Loucy (cell line): ENCODE measurements at regions not wholly inside any gene's neighbourhood (a gene's known extent, or its start where the extent isn't known, plus 50 kb on each side); places are given as distances from the start of the nearest gene placed in this dataset.

Experiments
- H2AFZ ChIP-seq: fragments of 200-600 bp; sonication (generic); 2 replicates; pipeline ENCODE4 v1.6.0; 2016; ENCODE audit warnings: antibody characterized with exemption, mild to moderate bottlenecking, low read length, moderate library complexity
- H3F3A ChIP-seq: fragments of 200-600 bp; 2 replicates; pipeline ENCODE4 v1.6.0; 2016; ENCODE audit warnings: antibody characterized with exemption, low read depth, mild to moderate bottlenecking
- H3K27me3 ChIP-seq: fragments of 200-600 bp; sonication (generic); 2 replicates; pipeline ENCODE4 v1.6.1; 2014; ENCODE audit warnings: low read length, mild to moderate bottlenecking; ENCODE audit not compliant: insufficient read depth, poor library complexity, severe bottlenecking
- H3K36me3 ChIP-seq: fragments of 200-600 bp; sonication (generic); 2 replicates; pipeline ENCODE4 v1.6.1; 2016; ENCODE audit warnings: low read length; ENCODE audit not compliant: insufficient read depth
- H3K4me1 ChIP-seq: fragments of 200-600 bp; sonication (generic); 2 replicates; pipeline ENCODE4 v1.5.1; 2014; ENCODE audit warnings: low read length, mild to moderate bottlenecking; ENCODE audit not compliant: insufficient read depth, poor library complexity, severe bottlenecking
- H3K4me2 ChIP-seq: fragments of 200-600 bp; sonication (generic); 2 replicates; pipeline ENCODE4 v1.6.0; 2014; ENCODE audit warnings: antibody characterized with exemption, low read length, low read depth, mild to moderate bottlenecking; ENCODE audit not compliant: poor library complexity, severe bottlenecking
- H3K4me3 ChIP-seq: fragments of 200-600 bp; sonication (generic); 2 replicates; pipeline ENCODE4 v1.5.1; 2014; ENCODE audit warnings: low read length, mild to moderate bottlenecking, mixed read lengths; ENCODE audit not compliant: poor library complexity, severe bottlenecking
- H3K79me2 ChIP-seq: fragments of 200-600 bp; sonication (generic); 2 replicates; pipeline ENCODE4 v1.6.1; 2014; ENCODE audit warnings: low read length; ENCODE audit not compliant: insufficient read depth
- H3K9ac ChIP-seq: fragments of 200-600 bp; sonication (generic); 2 replicates; pipeline ENCODE4 v1.6.0; 2014; ENCODE audit warnings: mild to moderate bottlenecking, low read depth, low read length, moderate library complexity; ENCODE audit not compliant: poor library complexity, severe bottlenecking
- H3K9me2 ChIP-seq: fragments of 200-600 bp; sonication (generic); replicated peaks from 2 replicates; pipeline ENCODE4 v1.6.1; 2016; ENCODE audit warnings: low read depth, low read length, mixed read lengths
- H3K9me3 ChIP-seq: fragments of 200-600 bp; sonication (generic); 2 replicates; pipeline ENCODE4 v1.6.1; 2014; ENCODE audit warnings: mild to moderate bottlenecking, antibody characterized with exemption, low read length, low read depth; ENCODE audit not compliant: insufficient read depth
- H4K20me1 ChIP-seq: fragments of 200-600 bp; sonication (generic); 2 replicates; pipeline ENCODE4 v1.6.0; 2014; ENCODE audit warnings: antibody characterized with exemption, low read length, mild to moderate bottlenecking; ENCODE audit not compliant: insufficient read depth, poor library complexity, severe bottlenecking
- EZH2phosphoT487 ChIP-seq: fragments of 200-600 bp; IDR thresholded peaks from 2 replicates; pipeline ENCODE4 v1.6.1; 2018; ENCODE audit warnings: antibody characterized with exemption, mild to moderate bottlenecking, moderate library complexity, borderline replicate concordance
- TF ChIP-seq, protein P1 (sequence below): fragments of 200-600 bp; sonication (generic); conservative IDR thresholded peaks from 2 replicates; pipeline ENCODE4 v1.5.1; 2014; ENCODE audit warnings: mild to moderate bottlenecking, antibody characterized with exemption, low read length

DNA sequence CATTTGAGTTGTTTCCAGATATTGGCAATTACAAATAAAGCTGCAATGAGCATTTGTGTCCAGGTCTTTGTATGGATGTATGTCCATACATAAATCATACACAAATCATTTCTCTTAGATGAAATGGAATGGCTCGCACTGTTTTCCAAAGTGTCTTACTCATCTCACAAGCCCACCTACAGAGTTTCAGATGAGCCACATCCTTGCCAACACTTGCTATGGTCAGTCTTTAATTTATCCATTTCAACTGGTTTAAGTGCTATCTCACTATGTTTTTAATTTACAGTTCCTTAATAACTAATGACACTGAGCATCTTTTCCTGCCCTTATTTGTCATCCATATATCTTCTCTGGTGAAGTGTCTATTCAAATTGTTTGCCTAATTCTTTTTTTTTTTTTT lies 132.9 kb upstream of the DIO3 start:
- Histone ChIP-seq H3K9ac (no peak overlapping the region), H3K36me3 (no peaks in the 10 kb centered on the region), H2AFZ (no peak overlapping the region), H3K9me2 (no peaks in the 10 kb centered on the region), H4K20me1 (no peaks in the 10 kb centered on the region), H3K79me2 (no peaks in the 10 kb centered on the region), H3K4me3 (no peak overlapping the region), H3K27me3 (no peaks in the 10 kb centered on the region), H3K4me1 (no peaks in the 10 kb centered on the region), H3F3A (no peaks in the 10 kb centered on the region), H3K4me2 (no peak overlapping the region), H3K9me3 (no peaks in the 10 kb centered on the region)
- TF ChIP-seq, protein P1, sequence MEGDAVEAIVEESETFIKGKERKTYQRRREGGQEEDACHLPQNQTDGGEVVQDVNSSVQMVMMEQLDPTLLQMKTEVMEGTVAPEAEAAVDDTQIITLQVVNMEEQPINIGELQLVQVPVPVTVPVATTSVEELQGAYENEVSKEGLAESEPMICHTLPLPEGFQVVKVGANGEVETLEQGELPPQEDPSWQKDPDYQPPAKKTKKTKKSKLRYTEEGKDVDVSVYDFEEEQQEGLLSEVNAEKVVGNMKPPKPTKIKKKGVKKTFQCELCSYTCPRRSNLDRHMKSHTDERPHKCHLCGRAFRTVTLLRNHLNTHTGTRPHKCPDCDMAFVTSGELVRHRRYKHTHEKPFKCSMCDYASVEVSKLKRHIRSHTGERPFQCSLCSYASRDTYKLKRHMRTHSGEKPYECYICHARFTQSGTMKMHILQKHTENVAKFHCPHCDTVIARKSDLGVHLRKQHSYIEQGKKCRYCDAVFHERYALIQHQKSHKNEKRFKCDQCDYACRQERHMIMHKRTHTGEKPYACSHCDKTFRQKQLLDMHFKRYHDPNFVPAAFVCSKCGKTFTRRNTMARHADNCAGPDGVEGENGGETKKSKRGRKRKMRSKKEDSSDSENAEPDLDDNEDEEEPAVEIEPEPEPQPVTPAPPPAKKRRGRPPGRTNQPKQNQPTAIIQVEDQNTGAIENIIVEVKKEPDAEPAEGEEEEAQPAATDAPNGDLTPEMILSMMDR: no peak
- no peak for TF ChIP-seq EZH2phosphoT487

DNA sequence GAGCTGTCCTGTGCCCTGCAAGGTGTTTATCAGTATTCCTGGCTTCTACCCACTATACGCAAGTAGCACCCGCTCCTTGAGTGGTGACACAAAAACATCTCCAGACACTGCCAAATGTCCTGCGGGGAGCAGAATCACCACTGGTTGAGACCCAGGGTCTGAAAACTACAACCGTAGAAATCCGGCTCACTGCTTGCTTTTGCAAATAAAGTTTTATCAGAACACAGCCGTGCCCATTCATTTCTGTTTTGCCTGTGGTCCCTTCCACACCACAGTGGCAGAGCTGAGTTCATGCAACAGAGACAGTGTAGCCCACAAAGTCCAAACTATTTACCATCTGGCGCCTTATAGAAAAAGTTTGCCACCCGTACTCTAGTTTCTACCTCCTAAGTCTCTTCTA lies 125.7 kb upstream of the DIO3 start:
- Histone ChIP-seq H3K79me2 (no peaks in the 10 kb centered on the region), H3K9ac (no peak overlapping the region), H3K36me3 (no peaks in the 10 kb centered on the region), H3K4me1 (no peaks in the 10 kb centered on the region), H3K9me2 (no peaks in the 10 kb centered on the region), H3K4me3 (no peak overlapping the region), H3F3A (no peaks in the 10 kb centered on the region), H3K27me3 (peaks cover 45% of the 10 kb centered on the region), H3K4me2 (no peak overlapping the region), H3K9me3 (no peaks in the 10 kb centered on the region), H4K20me1 (no peaks in the 10 kb centered on the region), H2AFZ (no peak overlapping the region)
- TF ChIP-seq EZH2phosphoT487: no peak
- TF ChIP-seq, protein P1: no peak

DNA sequence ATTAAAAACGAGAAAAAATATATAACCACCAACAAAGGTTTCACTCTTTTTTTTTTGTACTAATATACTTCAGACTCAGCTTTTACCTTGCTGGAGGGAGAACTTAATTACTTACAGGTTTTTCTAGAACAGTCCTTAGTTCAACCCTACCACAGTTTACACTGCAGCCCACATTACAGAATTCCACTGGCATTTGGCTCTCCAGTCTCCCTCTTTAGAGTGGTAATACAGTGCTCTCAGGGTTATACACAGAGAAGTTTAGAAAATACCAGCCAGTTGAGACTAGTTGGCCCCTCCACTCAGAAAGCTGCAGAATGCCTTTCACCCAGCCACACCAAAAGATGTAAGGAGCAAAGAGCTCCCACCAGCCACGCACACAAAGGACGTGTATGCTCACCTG lies 122.3 kb upstream of the DIO3 start:
- Histone ChIP-seq H3K4me2 (no peak overlapping the region), H3K36me3 (no peaks in the 10 kb centered on the region), H3K79me2 (no peaks in the 10 kb centered on the region), H3K9me3 (no peaks in the 10 kb centered on the region), H3K4me1 (peaks cover 12% of the 10 kb centered on the region), H3F3A (no peaks in the 10 kb centered on the region), H3K9ac (no peak overlapping the region), H3K27me3 (peaks cover 66% of the 10 kb centered on the region), H2AFZ (no peak overlapping the region), H3K4me3 (no peak overlapping the region), H4K20me1 (no peaks in the 10 kb centered on the region), H3K9me2 (no peaks in the 10 kb centered on the region)
- TF ChIP-seq EZH2phosphoT487: no peak
- TF ChIP-seq, protein P1: no peak
